Body of pancreas (tissue), 4 donors: ENCODE measurements at regions not wholly inside any gene's neighbourhood (a gene's known extent, or its start where the extent isn't known, plus 50 kb on each side); places are given as distances from the start of the nearest gene placed in this dataset.

Source experiments
- POLR2A ChIP-seq, 3 donors: fragments of 450-650 bp; IDR thresholded peaks; one replicate each; pipeline ENCODE4 v1.6.1; 2016; ENCODE audit warnings: antibody characterized with exemption in 3 of 3, mild to moderate bottlenecking in 2 of 3
- TF ChIP-seq, protein P1 (sequence below), 7 experiments: fragments of 450-650 bp in 4 of 7; fragments of 200-600 bp in 3 of 7; sonication (generic) in 3 of 7; IDR thresholded peaks; one replicate each; pipeline ENCODE4 v1.5.1; 2016 to 2019; ENCODE audit warnings: antibody characterized with exemption in 7 of 7

GRCh38 chr13:107845911-107846310 is 369.4 kb downstream of the LIG4 start:
- TF ChIP-seq, protein P1, sequence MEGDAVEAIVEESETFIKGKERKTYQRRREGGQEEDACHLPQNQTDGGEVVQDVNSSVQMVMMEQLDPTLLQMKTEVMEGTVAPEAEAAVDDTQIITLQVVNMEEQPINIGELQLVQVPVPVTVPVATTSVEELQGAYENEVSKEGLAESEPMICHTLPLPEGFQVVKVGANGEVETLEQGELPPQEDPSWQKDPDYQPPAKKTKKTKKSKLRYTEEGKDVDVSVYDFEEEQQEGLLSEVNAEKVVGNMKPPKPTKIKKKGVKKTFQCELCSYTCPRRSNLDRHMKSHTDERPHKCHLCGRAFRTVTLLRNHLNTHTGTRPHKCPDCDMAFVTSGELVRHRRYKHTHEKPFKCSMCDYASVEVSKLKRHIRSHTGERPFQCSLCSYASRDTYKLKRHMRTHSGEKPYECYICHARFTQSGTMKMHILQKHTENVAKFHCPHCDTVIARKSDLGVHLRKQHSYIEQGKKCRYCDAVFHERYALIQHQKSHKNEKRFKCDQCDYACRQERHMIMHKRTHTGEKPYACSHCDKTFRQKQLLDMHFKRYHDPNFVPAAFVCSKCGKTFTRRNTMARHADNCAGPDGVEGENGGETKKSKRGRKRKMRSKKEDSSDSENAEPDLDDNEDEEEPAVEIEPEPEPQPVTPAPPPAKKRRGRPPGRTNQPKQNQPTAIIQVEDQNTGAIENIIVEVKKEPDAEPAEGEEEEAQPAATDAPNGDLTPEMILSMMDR (IDR thresholded peaks at IDR 0.05), result no peak
- no peak for TF ChIP-seq POLR2A (IDR thresholded peaks at IDR 0.05)
